IMR-90 (cell line): ENCODE measurements at regions not wholly inside any gene's neighbourhood (a gene's known extent, or its start where the extent isn't known, plus 50 kb on each side); places are given as distances from the start of the nearest gene placed in this dataset.

Experiments
- ATAC-seq: fragments of 200-7000 bp; cut with Tn5 transposase; 2 replicates; pipeline ENCODE4 v1.9.1; 2020; ENCODE audit warnings: low read depth, mild to moderate bottlenecking, moderate library complexity
- BruUV-seq: library from RNA; stranded (reverse); fragments of 400-500 nt; replicated peaks from 2 replicates; lab custom pipeline; 2021; lab: Mats Ljungman, UMichigan
- CTCF ChIA-PET: fragments of 300-600 bp; formaldehyde crosslinking; extraction: SDS; loops from one replicate; lab custom pipeline; 2021; ENCODE audit warnings: antibody characterized with exemption; lab: Yijun Ruan, JAX
- POLR2A ChIA-PET: fragments of 300-600 bp; sonication (Branson Sonifier 250); formaldehyde crosslinking; loops from one replicate; lab custom pipeline; 2022; ENCODE audit warnings: antibody characterized with exemption; ENCODE audit not compliant: unreplicated experiment; lab: Charles Lee
- DNase-seq: peaks from one replicate; pipeline ENCODE4 v3.0.0; 2013
- H2AFZ ChIP-seq: replicated peaks from 2 replicates; pipeline ENCODE3; 2013; ENCODE audit warnings: low read length, mild to moderate bottlenecking; ENCODE audit not compliant: poor library complexity
- H2AK5ac ChIP-seq: 2 replicates; pipeline ENCODE4 v1.6.1; 2013; ENCODE audit warnings: low read depth, low read length, inconsistent platforms
- H2AK9ac ChIP-seq: replicated peaks from 2 replicates; pipeline ENCODE3; 2013; ENCODE audit warnings: mild to moderate bottlenecking, low read depth, low read length, moderate library complexity; ENCODE audit not compliant: poor library complexity
- H2BK120ac ChIP-seq: 2 replicates; pipeline ENCODE4 v1.6.1; 2013; ENCODE audit warnings: low read depth, low read length, inconsistent platforms
- H2BK15ac ChIP-seq: 3 replicates; pipeline ENCODE4 v1.6.1; 2013; ENCODE audit warnings: low read depth, low read length, inconsistent platforms
- H2BK20ac ChIP-seq: 2 replicates; pipeline ENCODE4 v1.6.1; 2013; ENCODE audit warnings: low read depth, mild to moderate bottlenecking, inconsistent platforms, low read length, moderate library complexity
- H2BK5ac ChIP-seq: 2 replicates; pipeline ENCODE4 v1.6.1; 2013; ENCODE audit warnings: mild to moderate bottlenecking, low read depth, low read length, inconsistent platforms; ENCODE audit not compliant: poor library complexity, severe bottlenecking
- H3K14ac ChIP-seq: replicated peaks from 2 replicates; pipeline ENCODE4 v1.6.1; 2013; ENCODE audit warnings: low read depth, low read length, inconsistent platforms
- H3K18ac ChIP-seq: 2 replicates; pipeline ENCODE4 v1.6.1; 2013; ENCODE audit warnings: low read depth, low read length, control low read depth
- H3K23ac ChIP-seq: 2 replicates; pipeline ENCODE4 v1.6.1; 2013; ENCODE audit warnings: low read depth, low read length, inconsistent platforms
- H3K27ac ChIP-seq: 2 replicates; pipeline ENCODE4 v1.5.1; 2013; ENCODE audit warnings: mild to moderate bottlenecking, control low read depth, low read length; ENCODE audit not compliant: insufficient read depth
- H3K27me3 ChIP-seq: 2 replicates; pipeline ENCODE4 v1.6.1; 2013; ENCODE audit warnings: low read length; ENCODE audit not compliant: control insufficient read depth, insufficient read depth
- H3K36me3 ChIP-seq: 2 replicates; pipeline ENCODE4 v1.6.1; 2013; ENCODE audit warnings: low read length, mixed read lengths; ENCODE audit not compliant: control insufficient read depth, insufficient read depth
- H3K4ac ChIP-seq: 2 replicates; pipeline ENCODE4 v1.6.1; 2013; ENCODE audit warnings: low read depth, low read length, inconsistent platforms
- H3K4me1 ChIP-seq: 2 replicates; pipeline ENCODE4 v1.6.1; 2013; ENCODE audit warnings: low read length, mixed read lengths; ENCODE audit not compliant: control insufficient read depth, insufficient read depth
- H3K4me2 ChIP-seq: 2 replicates; pipeline ENCODE4 v1.6.1; 2013; ENCODE audit warnings: low read depth, mild to moderate bottlenecking, control low read depth, low read length, moderate library complexity
- H3K4me3 ChIP-seq: 2 replicates; pipeline ENCODE4 v1.5.1; 2013; ENCODE audit warnings: low read depth, mild to moderate bottlenecking, control low read depth, low read length, moderate library complexity; ENCODE audit not compliant: insufficient read depth
- H3K56ac ChIP-seq: 2 replicates; pipeline ENCODE4 v1.6.1; 2013; ENCODE audit warnings: low read length, inconsistent platforms; ENCODE audit not compliant: insufficient read depth; ENCODE audit errors: extremely low read depth
- H3K79me1 ChIP-seq, 2 experiments: 2 replicates each; pipeline ENCODE4 v1.6.1; 2013; ENCODE audit warnings: low read length in 2 of 2, inconsistent platforms in 1 of 2, low read depth in 1 of 2
- H3K9ac ChIP-seq: 2 replicates; pipeline ENCODE4 v1.6.1; 2013; ENCODE audit warnings: low read depth, low read length, control low read depth
- H3K9me1 ChIP-seq: 2 replicates; pipeline ENCODE4 v1.6.1; 2013; ENCODE audit warnings: low read length, inconsistent platforms; ENCODE audit not compliant: insufficient read depth
- H3K9me3 ChIP-seq: 2 replicates; pipeline ENCODE4 v1.6.1; 2013; ENCODE audit warnings: low read length; ENCODE audit not compliant: control insufficient read depth, insufficient read depth
- H4K20me1 ChIP-seq: 2 replicates; pipeline ENCODE4 v1.6.1; 2013; ENCODE audit warnings: low read length, inconsistent platforms; ENCODE audit not compliant: insufficient read depth
- H4K5ac ChIP-seq: 2 replicates; pipeline ENCODE4 v1.6.1; 2013; ENCODE audit warnings: mild to moderate bottlenecking, low read depth, low read length, control low read depth
- H4K8ac ChIP-seq, 2 experiments: 2 replicates each; pipeline ENCODE4 v1.6.1; 2013; ENCODE audit warnings: low read depth in 2 of 2, low read length in 2 of 2, control low read depth in 1 of 2, inconsistent platforms in 1 of 2
- H4K91ac ChIP-seq: 2 replicates; pipeline ENCODE4 v1.6.1; 2013; ENCODE audit warnings: low read depth, low read length, inconsistent platforms; ENCODE audit not compliant: insufficient read depth
- BHLHE40 ChIP-seq: fragments of 150-350 bp; IDR thresholded peaks from 2 replicates; pipeline ENCODE4 v1.6.1; 2016; ENCODE audit warnings: mild to moderate bottlenecking, low read depth, low read length
- CEBPB ChIP-seq: IDR thresholded peaks from 2 replicates; pipeline ENCODE4 v1.6.1; 2012; ENCODE audit warnings: low read depth, low read length, improper control_type of control experiment
- CHD1 ChIP-seq: IDR thresholded peaks from 2 replicates; pipeline ENCODE4 v1.6.1; 2012; ENCODE audit warnings: low read depth, low read length, improper control_type of control experiment
- ELK1 ChIP-seq: fragments of 150-350 bp; IDR thresholded peaks from 2 replicates; pipeline ENCODE4 v1.6.1; 2016; ENCODE audit warnings: low read depth, mild to moderate bottlenecking, low read length, moderate library complexity, borderline replicate concordance
- FOS ChIP-seq: fragments of 150-350 bp; IDR thresholded peaks from 2 replicates; pipeline ENCODE4 v1.6.1; 2016; ENCODE audit warnings: low read depth, low read length
- MAFK ChIP-seq: IDR thresholded peaks from 2 replicates; pipeline ENCODE4 v1.6.1; 2012; ENCODE audit warnings: low read depth, low read length, improper control_type of control experiment
- MAZ ChIP-seq: IDR thresholded peaks from 2 replicates; pipeline ENCODE4 v1.6.1; 2012; ENCODE audit warnings: low read depth, mild to moderate bottlenecking, low read length, improper control_type of control experiment, moderate library complexity, borderline replicate concordance
- MXI1 ChIP-seq: IDR thresholded peaks from 2 replicates; pipeline ENCODE4 v1.6.1; 2012; ENCODE audit warnings: low read depth, mild to moderate bottlenecking, low read length, moderate library complexity, borderline replicate concordance
- NFE2L2 ChIP-seq: fragments of 150-350 bp; IDR thresholded peaks from 2 replicates; pipeline ENCODE4 v1.6.1; 2016; ENCODE audit warnings: low read depth, mild to moderate bottlenecking, low read length
- POLR2A ChIP-seq: IDR thresholded peaks from 2 replicates; pipeline ENCODE4 v1.6.1; 2012; ENCODE audit warnings: mild to moderate bottlenecking, low read depth, low read length
- RAD21 ChIP-seq: IDR thresholded peaks from 2 replicates; pipeline ENCODE4 v1.6.1; 2012; ENCODE audit warnings: low read length, improper control_type of control experiment
- RCOR1 ChIP-seq: IDR thresholded peaks from 2 replicates; pipeline ENCODE4 v1.6.1; 2012; ENCODE audit warnings: mild to moderate bottlenecking, low read length, improper control_type of control experiment; ENCODE audit not compliant: insufficient replicate concordance
- RFX5 ChIP-seq: IDR thresholded peaks from 2 replicates; pipeline ENCODE4 v1.8.0; 2012; ENCODE audit warnings: low read depth, mild to moderate bottlenecking, low read length, moderate library complexity
- SMC3 ChIP-seq: fragments of 150-350 bp; IDR thresholded peaks from 2 replicates; pipeline ENCODE4 v1.6.1; 2016; ENCODE audit warnings: low read depth, mild to moderate bottlenecking, antibody characterized with exemption, low read length, moderate library complexity
- USF2 ChIP-seq: fragments of 150-350 bp; IDR thresholded peaks from 2 replicates; pipeline ENCODE4 v1.6.1; 2017; ENCODE audit warnings: mild to moderate bottlenecking, antibody characterized with exemption, low read length, low read depth
- WGBS, 2 experiments: methylation state at CpG; one replicate each; pipeline versions ENCODE4 v1.1.5 to v1.1.7; 2013; ENCODE audit warnings: missing lambda C conversion rate in 2 of 2; ENCODE audit not compliant: insufficient read length in 1 of 2; ENCODE audit errors: extremely low coverage in 2 of 2; 5-methylcytosine and 5-hydroxymethylcytosine counted together
- dilution Hi-C: fragments of 300-500 bp; cut with HindIII; formaldehyde crosslinking; loops from one replicate; pipeline ENCODE4 v1.14.3; 2018; ENCODE audit warnings: low sequenced_read_pairs; ENCODE audit not compliant: unreplicated experiment
- in situ Hi-C: fragments of 300-500 bp; cut with MboI; formaldehyde crosslinking; loops from 3 replicates; pipeline ENCODE4 v1.14.3; 2019; ENCODE audit warnings: low sequenced_read_pairs, inconsistent platforms, mixed read lengths
- intact Hi-C: fragments of 100-400 bp; cut with micrococcal nuclease; formaldehyde crosslinking; loops from 2 replicates; pipeline ENCODE4 v1.10.0; 2022
- TF ChIP-seq, protein P1 (sequence below): conservative IDR thresholded peaks from 2 replicates; pipeline ENCODE4 v1.5.1; 2012; ENCODE audit warnings: mild to moderate bottlenecking, low read depth, low read length, improper control_type of control experiment

GRCh38 chr5:4017076-4017803 lies 421.6 kb downstream of the IRX1 start:
- Histone ChIP-seq H3K9me3 (peaks cover 12% of the 10 kb centered on the region), H2AK9ac (no peak overlapping the region), H4K5ac (no peak overlapping the region), H2BK5ac (no peak overlapping the region), H3K4ac (no peak overlapping the region), H3K9ac (no peak overlapping the region), H2AK5ac (no peak overlapping the region), H4K20me1 (no peaks in the 10 kb centered on the region), H2AFZ (no peak overlapping the region), H4K8ac (no peak overlapping the region), H3K4me1 (no peaks in the 10 kb centered on the region), H2BK120ac (no peak overlapping the region), H3K4me2 (no peak overlapping the region), H3K27me3 (no peaks in the 10 kb centered on the region), H3K4me3 (no peak overlapping the region), H3K79me1 (no peaks in the 10 kb centered on the region), H3K14ac (no peak overlapping the region), H3K18ac (no peak overlapping the region), H3K23ac (no peak overlapping the region), H3K36me3 (no peaks in the 10 kb centered on the region), H3K56ac (no peak overlapping the region), H2BK20ac (no peak overlapping the region), H3K9me1 (no peaks in the 10 kb centered on the region), H2BK15ac (no peak overlapping the region), H4K91ac (no peak overlapping the region), H3K27ac (no peak overlapping the region)
- CTCF ChIA-PET = no interaction called here
- POLR2A ChIA-PET = no interaction called here
- no peak for ATAC-seq
- dilution Hi-C loops (no loop called here), in situ Hi-C loops (no loop called here), intact Hi-C loops (no loop called here)
- WGBS, 2 experiments = no CpG with 5 or more reads among the region's 5 CpGs
- BruUV-seq = no TSS peak
- TF ChIP-seq RAD21 (no peak), RFX5 (no peak), POLR2A (no peak), MAZ (no peak), CEBPB (no peak), MAFK (no peak), CHD1 (no peak), ELK1 (no peak), USF2 (no peak), RCOR1 (no peak), FOS (no peak), SMC3 (no peak), BHLHE40 (no peak), MXI1 (no peak), NFE2L2 (no peak)
- TF ChIP-seq, protein P1, sequence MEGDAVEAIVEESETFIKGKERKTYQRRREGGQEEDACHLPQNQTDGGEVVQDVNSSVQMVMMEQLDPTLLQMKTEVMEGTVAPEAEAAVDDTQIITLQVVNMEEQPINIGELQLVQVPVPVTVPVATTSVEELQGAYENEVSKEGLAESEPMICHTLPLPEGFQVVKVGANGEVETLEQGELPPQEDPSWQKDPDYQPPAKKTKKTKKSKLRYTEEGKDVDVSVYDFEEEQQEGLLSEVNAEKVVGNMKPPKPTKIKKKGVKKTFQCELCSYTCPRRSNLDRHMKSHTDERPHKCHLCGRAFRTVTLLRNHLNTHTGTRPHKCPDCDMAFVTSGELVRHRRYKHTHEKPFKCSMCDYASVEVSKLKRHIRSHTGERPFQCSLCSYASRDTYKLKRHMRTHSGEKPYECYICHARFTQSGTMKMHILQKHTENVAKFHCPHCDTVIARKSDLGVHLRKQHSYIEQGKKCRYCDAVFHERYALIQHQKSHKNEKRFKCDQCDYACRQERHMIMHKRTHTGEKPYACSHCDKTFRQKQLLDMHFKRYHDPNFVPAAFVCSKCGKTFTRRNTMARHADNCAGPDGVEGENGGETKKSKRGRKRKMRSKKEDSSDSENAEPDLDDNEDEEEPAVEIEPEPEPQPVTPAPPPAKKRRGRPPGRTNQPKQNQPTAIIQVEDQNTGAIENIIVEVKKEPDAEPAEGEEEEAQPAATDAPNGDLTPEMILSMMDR = no peak
- no peak for DNase-seq
